HUES64 (cell line): ENCODE measurements at regions not wholly inside any gene's neighbourhood (a gene's known extent, or its start where the extent isn't known, plus 50 kb on each side); places are given as distances from the start of the nearest gene placed in this dataset.
"Not testable (repeated sequence)": the region's sequence is repeated elsewhere in the genome, so short reads cannot be mapped to it uniquely, and the experiment has no call there.

Experiments used
- H3K27ac ChIP-seq: 2 replicates; pipeline ENCODE4 v1.7.0; 2013; ENCODE audit warnings: low read depth, low read length, inconsistent platforms
- H3K27me3 ChIP-seq: 2 replicates; pipeline ENCODE4 v1.6.1; 2013; ENCODE audit warnings: mild to moderate bottlenecking, low read length; ENCODE audit not compliant: insufficient read depth
- H3K36me3 ChIP-seq: 2 replicates; pipeline ENCODE4 v1.6.1; 2013; ENCODE audit warnings: mild to moderate bottlenecking, low read length; ENCODE audit not compliant: insufficient read depth
- H3K4me1 ChIP-seq: 2 replicates; pipeline ENCODE4 v1.6.1; 2013; ENCODE audit warnings: mild to moderate bottlenecking, low read length, moderate library complexity; ENCODE audit not compliant: insufficient read depth
- H3K4me3 ChIP-seq: 2 replicates; pipeline ENCODE4 v1.5.1; 2013; ENCODE audit warnings: mild to moderate bottlenecking, low read length, moderate library complexity
- H3K9ac ChIP-seq: 2 replicates; pipeline ENCODE4 v1.6.1; 2013; ENCODE audit warnings: mild to moderate bottlenecking, low read depth, low read length
- H3K9me3 ChIP-seq: 2 replicates; pipeline ENCODE4 v1.6.1; 2013; ENCODE audit warnings: low read depth, low read length; ENCODE audit not compliant: insufficient read depth
- WGBS: fragments of 150-250, 120-280 bp; methylation state at CpG from one replicate; pipeline ENCODE4 v1.1.7; 2013; ENCODE audit warnings: missing lambda C conversion rate; 5-methylcytosine and 5-hydroxymethylcytosine counted together

DNA sequence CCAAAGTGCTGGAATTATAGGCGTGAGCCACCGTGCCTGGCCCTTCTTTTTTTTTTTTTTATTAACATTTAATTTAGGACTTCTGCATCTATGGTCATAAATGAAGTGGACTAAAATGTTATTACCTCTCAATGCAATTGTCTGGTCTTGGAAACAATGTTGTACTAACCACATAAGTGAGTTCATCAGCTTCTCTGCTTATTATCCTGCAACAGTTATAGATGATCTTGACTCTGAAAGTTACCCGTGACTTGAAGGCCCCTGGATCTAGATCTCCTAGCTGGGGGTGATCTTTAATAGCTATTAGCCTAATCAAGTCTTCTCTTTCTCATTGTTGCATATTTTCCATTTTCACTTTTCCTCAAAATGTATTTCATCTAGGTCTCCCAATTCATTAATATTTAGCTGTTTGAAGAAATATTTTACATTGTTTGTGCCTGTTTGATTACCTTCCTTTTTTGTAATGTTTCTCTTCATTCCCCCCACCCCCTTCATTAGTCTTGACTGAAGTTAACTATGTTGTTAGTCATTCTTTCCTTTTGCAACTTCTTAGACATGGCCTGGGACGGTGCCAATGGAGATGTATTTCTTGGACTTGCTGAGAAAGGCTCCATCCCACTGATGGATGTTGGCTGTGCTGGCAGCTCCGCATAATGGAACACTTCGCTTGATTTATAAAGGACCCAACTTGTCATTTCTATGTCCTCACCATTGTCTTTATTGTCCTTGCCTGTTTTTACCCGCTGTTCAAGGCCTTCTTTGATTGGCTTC is 141.6 kb upstream of the RIOK3 start:
- Histone ChIP-seq H3K27me3 (no peaks in the 10 kb centered on the region), H3K4me3 (no peak overlapping the region), H3K27ac (no peak overlapping the region), H3K36me3 (no peaks in the 10 kb centered on the region), H3K9me3 (no peaks in the 10 kb centered on the region), H3K4me1 (peaks cover 17% of the 10 kb centered on the region), H3K9ac (no peak overlapping the region)
- WGBS: 88% methylated on average over 6 of the region's 7 CpGs

DNA sequence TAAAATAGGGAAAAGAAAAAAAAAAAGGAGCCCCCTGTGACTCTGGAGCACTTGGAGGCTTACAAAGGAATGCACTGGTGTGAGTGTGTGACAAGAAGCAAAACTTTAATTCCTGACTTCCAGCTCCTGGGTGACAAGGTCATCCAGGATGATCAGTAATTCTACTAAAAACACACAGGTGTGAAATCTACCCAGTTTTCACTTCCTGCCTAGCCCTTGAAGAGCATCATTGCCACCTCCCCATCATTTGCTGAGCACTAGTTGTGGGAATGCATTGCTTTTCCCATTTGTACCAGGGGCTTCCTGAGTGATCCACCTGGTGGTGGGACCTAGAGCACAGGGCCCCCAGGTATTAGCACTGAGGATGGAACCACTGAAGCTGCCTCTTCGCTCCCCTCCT is 139.7 kb upstream of the RIOK3 start:
- H3K27me3 ChIP-seq: no peaks in the 10 kb centered on the region
- no peak overlapping the region for H3K27ac ChIP-seq
- 96% methylated on average over 1 of the region's 1 CpG for WGBS
- no peak overlapping the region for H3K9ac ChIP-seq
- no peaks in the 10 kb centered on the region for H3K9me3 ChIP-seq
- no peak overlapping the region for H3K4me3 ChIP-seq
- H3K36me3 ChIP-seq: no peaks in the 10 kb centered on the region
- peaks cover 17% of the 10 kb centered on the region for H3K4me1 ChIP-seq

GRCh38 chr18:23314672-23315071 is 138.4 kb upstream of the RIOK3 start:
- H3K9ac ChIP-seq: no peak overlapping the region
- H3K4me3 ChIP-seq: no peak overlapping the region
- H3K4me1 ChIP-seq: peaks cover 17% of the 10 kb centered on the region
- no peaks in the 10 kb centered on the region for H3K27me3 ChIP-seq
- WGBS: 41% methylated on average over 4 of the region's 4 CpGs
- H3K27ac ChIP-seq: peak overlapping the region; percentile 65; the same call in 1 of the 2 replicates
- H3K9me3 ChIP-seq: no peaks in the 10 kb centered on the region
- H3K36me3 ChIP-seq: no peaks in the 10 kb centered on the region

- no peak overlapping the region for H3K4me3 ChIP-seq
- H3K4me1 ChIP-seq: peaks cover 17% of the 10 kb centered on the region
- H3K9me3 ChIP-seq: no peaks in the 10 kb centered on the region
- H3K9ac ChIP-seq: no peak overlapping the region
- WGBS: 96% methylated on average over 2 of the region's 2 CpGs
- no peaks in the 10 kb centered on the region for H3K36me3 ChIP-seq
- H3K27me3 ChIP-seq: no peaks in the 10 kb centered on the region
- no peak overlapping the region for H3K27ac ChIP-seq
Measured at GRCh38 chr18:23316316-23316715, 136.8 kb upstream of the RIOK3 start.

- Histone ChIP-seq H3K9me3 (no peaks in the 10 kb centered on the region), H3K36me3 (no peaks in the 10 kb centered on the region), H3K27me3 (no peaks in the 10 kb centered on the region), H3K4me3 (no peak overlapping the region), H3K4me1 (peaks cover 17% of the 10 kb centered on the region), H3K27ac (no peak overlapping the region), H3K9ac (no peak overlapping the region)
Measured at GRCh38 chr18:23316988-23317387, 136.1 kb upstream of the RIOK3 start.

DNA sequence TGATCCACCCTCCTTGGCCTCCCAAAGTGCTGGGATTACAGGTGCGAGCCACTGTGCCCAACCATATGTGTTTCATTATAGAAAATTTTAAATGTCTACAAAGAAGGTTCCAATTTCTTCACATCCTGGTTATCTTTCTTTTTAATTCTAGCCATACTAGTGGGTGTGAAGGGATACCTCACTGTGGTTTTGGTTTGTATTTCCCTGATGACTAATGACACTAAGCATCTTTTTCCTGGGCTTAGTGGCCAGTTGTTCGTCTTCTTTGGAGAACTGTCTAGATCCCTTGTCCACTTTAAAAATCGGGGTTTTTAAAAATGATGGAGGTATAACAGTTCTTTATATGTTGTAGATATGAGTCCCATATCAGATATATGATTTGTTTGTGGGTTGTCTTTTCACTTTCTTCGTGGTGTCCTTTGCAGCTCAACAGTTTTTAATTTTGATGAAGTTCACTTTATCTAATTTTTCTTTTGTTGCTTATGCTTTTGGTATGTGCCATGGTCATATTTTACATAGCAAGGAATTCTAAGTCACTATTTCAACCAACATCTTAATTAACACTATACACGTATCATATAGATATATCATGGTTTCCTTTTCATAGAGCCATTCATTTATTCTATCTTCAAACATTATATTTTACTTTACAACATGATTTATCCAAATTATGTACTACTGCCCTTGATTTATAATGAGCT is 135.0 kb upstream of the RIOK3 start:
- Histone ChIP-seq H3K27ac (no peak overlapping the region), H3K4me1 (peaks cover 17% of the 10 kb centered on the region), H3K27me3 (no peaks in the 10 kb centered on the region), H3K4me3 (no peak overlapping the region), H3K36me3 (no peaks in the 10 kb centered on the region), H3K9me3 (no peaks in the 10 kb centered on the region), H3K9ac (no peak overlapping the region)
- WGBS: 97% methylated on average over 5 of the region's 5 CpGs

DNA sequence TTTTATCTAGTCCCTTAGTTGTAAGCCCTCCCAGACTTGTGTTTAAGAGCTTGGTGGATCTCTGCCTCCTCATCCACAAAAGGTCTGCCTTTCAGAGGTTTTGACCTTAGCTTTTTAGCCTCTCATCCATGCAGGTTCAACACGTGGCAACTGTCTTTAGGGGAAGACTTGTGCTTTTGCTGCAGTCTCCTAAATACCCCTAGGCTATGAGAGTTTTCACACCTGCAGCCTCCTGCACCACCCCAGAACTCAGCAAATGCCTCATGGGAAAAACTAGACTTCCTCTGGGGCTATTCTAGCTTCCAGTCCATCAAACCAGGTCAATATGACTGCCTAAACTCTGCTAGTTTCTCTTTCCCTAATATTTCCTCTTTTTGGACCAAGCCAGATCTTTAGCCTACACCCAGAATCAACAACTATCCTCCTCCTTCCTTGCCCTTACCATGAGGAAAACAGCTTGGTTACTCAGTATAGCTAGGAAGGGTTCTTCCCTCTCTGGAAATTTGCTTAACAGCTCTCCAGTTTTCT is 132.3 kb upstream of the RIOK3 start:
- no peaks in the 10 kb centered on the region for H3K27me3 ChIP-seq
- no peak overlapping the region for H3K27ac ChIP-seq
- peaks cover 6% of the 10 kb centered on the region for H3K4me1 ChIP-seq
- H3K9ac ChIP-seq: no peak overlapping the region
- H3K9me3 ChIP-seq: no peaks in the 10 kb centered on the region
- no peak overlapping the region for H3K4me3 ChIP-seq
- no peaks in the 10 kb centered on the region for H3K36me3 ChIP-seq
- WGBS: 60% methylated on average over 1 of the region's 1 CpG

GRCh38 chr18:23321996-23322395 is 131.1 kb upstream of the RIOK3 start:
- WGBS: 94% methylated on average over 2 of the region's 5 CpGs
- H3K4me1 ChIP-seq: peaks cover 5% of the 10 kb centered on the region; the same call in 1 of the 2 replicates
- no peaks in the 10 kb centered on the region for H3K9me3 ChIP-seq
- H3K4me3 ChIP-seq: no peak overlapping the region
- no peaks in the 10 kb centered on the region for H3K36me3 ChIP-seq
- H3K9ac ChIP-seq: no peak overlapping the region
- H3K27me3 ChIP-seq: no peaks in the 10 kb centered on the region
- H3K27ac ChIP-seq: no peak overlapping the region

DNA sequence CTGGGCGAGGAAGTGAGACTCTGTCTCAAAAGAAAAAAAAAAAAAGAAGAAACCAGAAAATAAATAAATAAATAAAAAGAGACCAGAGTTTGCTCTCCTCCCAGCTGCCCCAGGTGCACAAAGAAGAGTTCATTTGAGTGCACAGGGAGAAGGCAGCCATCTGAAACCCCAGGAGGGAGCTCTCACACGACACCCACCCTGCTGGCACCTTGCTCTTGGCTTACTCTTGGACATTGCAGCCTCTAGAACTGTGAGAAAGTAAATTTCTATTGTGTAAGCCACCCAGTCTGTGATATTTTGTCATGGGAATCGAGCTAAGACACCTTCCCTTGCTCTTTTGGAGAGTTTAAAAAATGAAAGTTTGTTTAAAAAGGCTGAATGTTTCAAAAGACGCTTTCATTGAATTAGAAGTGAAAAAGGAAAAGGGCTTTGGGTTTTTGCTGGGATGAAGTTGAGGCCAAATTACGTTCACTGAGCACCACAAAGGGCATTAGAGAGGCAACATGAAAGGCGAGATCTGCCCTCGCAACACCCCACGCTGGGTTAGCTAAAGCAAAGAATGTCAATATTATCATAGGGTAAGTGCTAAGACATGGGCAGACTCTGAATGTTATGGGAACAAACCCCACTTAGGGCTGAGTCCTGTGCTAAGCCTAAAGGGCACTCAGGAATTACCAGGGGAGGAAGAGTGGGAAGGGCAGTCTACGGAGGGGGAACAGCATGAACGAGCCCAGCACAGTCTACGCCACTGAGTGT is 128.9 kb upstream of the RIOK3 start:
- Histone ChIP-seq H3K9me3 (no peaks in the 10 kb centered on the region), H3K27me3 (no peaks in the 10 kb centered on the region), H3K27ac (no peak overlapping the region), H3K9ac (no peak overlapping the region), H3K4me3 (no peak overlapping the region), H3K4me1 (peaks cover 5% of the 10 kb centered on the region; the same call in 1 of the 2 replicates), H3K36me3 (no peaks in the 10 kb centered on the region)
- WGBS: 79% methylated on average over 10 of the region's 11 CpGs

GRCh38 chr18:23324861-23325260 is 128.2 kb upstream of the RIOK3 start:
- WGBS: 89% methylated on average over 4 of the region's 4 CpGs
- no peaks in the 10 kb centered on the region for H3K9me3 ChIP-seq

GRCh38 chr18:23329671-23330070 is 123.4 kb upstream of the RIOK3 start:
- H3K4me1 ChIP-seq: peaks cover 12% of the 10 kb centered on the region; the same call in 1 of the 2 replicates
- not testable (repeated sequence) for H3K27ac ChIP-seq, H3K9me3 ChIP-seq, H3K9ac ChIP-seq, H3K27me3 ChIP-seq, H3K36me3 ChIP-seq, H3K4me3 ChIP-seq
- WGBS: 91% methylated on average over 3 of the region's 3 CpGs

More at GRCh38 chr18:23324861-23325260, 128.2 kb upstream of the RIOK3 start:
- peaks cover 5% of the 10 kb centered on the region; the same call in 1 of the 2 replicates for H3K4me1 ChIP-seq
- H3K36me3 ChIP-seq: no peaks in the 10 kb centered on the region
- no peak overlapping the region for H3K9ac ChIP-seq
- H3K4me3 ChIP-seq: no peak overlapping the region
- no peaks in the 10 kb centered on the region for H3K27me3 ChIP-seq
- no peak overlapping the region for H3K27ac ChIP-seq
